K562 (cell line): ENCODE measurements at regions not wholly inside any gene's neighbourhood (a gene's known extent, or its start where the extent isn't known, plus 50 kb on each side); places are given as distances from the start of the nearest gene placed in this dataset.

Source experiments
- ATAC-seq: fragments of 200-7000 bp; cut with Tn5 transposase; 3 replicates; pipeline ENCODE4 v1.9.1; 2020; ENCODE audit warnings: moderate library complexity
- BruUV-seq: library from RNA; stranded (reverse); fragments of 400-500 nt; replicated peaks from 2 replicates; lab custom pipeline; 2021; lab: Mats Ljungman, UMichigan
- CTCF ChIA-PET: fragments of 300-600 bp; formaldehyde crosslinking; extraction: SDS; loops from one replicate; lab custom pipeline; 2021; ENCODE audit warnings: low intra/inter-chr PET ratio; lab: Yijun Ruan, JAX
- POLR2A ChIA-PET: fragments of 300-600, 350-650 bp; sonication (Branson Sonifier 250); formaldehyde crosslinking; extraction: SDS; loops from one replicate; lab custom pipeline; 2021; ENCODE audit warnings: antibody characterized with exemption, inconsistent platforms; lab: Yijun Ruan, JAX
- DNase-seq, 4 experiments: peaks; one replicate each; pipeline versions ENCODE4 v3.0.0 to v3.0.0-alpha.2; 2011 to 2018; ENCODE audit warnings: low spot score in 3 of 4, mixed read lengths in 3 of 4; ENCODE audit errors: extremely low read depth in 1 of 4
- FAIRE-seq: peaks from 2 replicates; lab custom pipeline; 2011; peaks lifted over from hg19 to GRCh38; lab: Jason Lieb, UNC
- H2AFZ ChIP-seq: 2 replicates; pipeline ENCODE4 v1.6.0; 2011; ENCODE audit warnings: low read depth, low read length, control low read depth, inconsistent platforms
- H3K27ac ChIP-seq: fragments of 200-600 bp; 3 replicates; pipeline ENCODE4 v1.8.0; 2011; ENCODE audit warnings: low read depth, mild to moderate bottlenecking, control low read depth, inconsistent platforms, low read length, moderate library complexity, mixed read lengths; ENCODE audit errors: extremely low read depth
- H3K27me3 ChIP-seq, 2 experiments: fragments of 300-600 bp in 1 of 2; 2 replicates in 1 of 2; 3 replicates in 1 of 2; pipeline versions ENCODE4 v1.6.0 to v1.8.0; 2011; ENCODE audit warnings: inconsistent platforms in 2 of 2, low read length in 2 of 2, mild to moderate bottlenecking in 1 of 2, mixed read lengths in 1 of 2, moderate library complexity in 1 of 2; ENCODE audit not compliant: control insufficient read depth in 2 of 2, insufficient read depth in 2 of 2
- H3K36me3 ChIP-seq: fragments of 300-600 bp; 3 replicates; pipeline ENCODE4 v1.8.0; 2011; ENCODE audit warnings: mild to moderate bottlenecking, low read length, inconsistent platforms; ENCODE audit not compliant: control insufficient read depth, insufficient read depth
- H3K4me1 ChIP-seq, 2 experiments: fragments of 200-600 bp in 1 of 2; replicated peaks in 1 of 2; 2 replicates in 1 of 2; 3 replicates in 1 of 2; pipeline versions ENCODE4 v1.5.1 to v1.8.0; 2011; ENCODE audit warnings: inconsistent platforms in 2 of 2, low read length in 2 of 2, mild to moderate bottlenecking in 1 of 2, mixed read lengths in 1 of 2, moderate library complexity in 1 of 2; ENCODE audit not compliant: control insufficient read depth in 2 of 2, insufficient read depth in 2 of 2
- H3K4me2 ChIP-seq: 2 replicates; pipeline ENCODE4 v1.6.1; 2011; ENCODE audit warnings: low read length, control low read depth, inconsistent platforms, mixed read lengths; ENCODE audit not compliant: insufficient read depth
- H3K4me3 ChIP-seq: fragments of 200-600 bp; sonication (generic), shearing (Covaris generic); 2 replicates; pipeline ENCODE4 v1.5.1; 2016; ENCODE audit warnings: control low read depth, inconsistent platforms
- H3K79me2 ChIP-seq: fragments of 200-600 bp; 3 replicates; pipeline ENCODE4 v1.8.0; 2011; ENCODE audit warnings: low read length, inconsistent platforms; ENCODE audit not compliant: control insufficient read depth, insufficient read depth
- H3K9ac ChIP-seq, 2 experiments: 2 replicates each; pipeline versions ENCODE4 v1.6.0 to v1.6.1; 2011; ENCODE audit warnings: low read depth in 2 of 2, low read length in 2 of 2, control low read depth in 1 of 2, inconsistent platforms in 1 of 2, mild to moderate bottlenecking in 1 of 2, mixed read lengths in 1 of 2; ENCODE audit not compliant: insufficient read depth in 1 of 2
- H3K9me1 ChIP-seq: one replicate; pipeline ENCODE4 v1.6.0; 2011; ENCODE audit warnings: inconsistent platforms, mild to moderate bottlenecking, low read length, moderate library complexity; ENCODE audit not compliant: control insufficient read depth, insufficient read depth
- H3K9me3 ChIP-seq: replicated peaks from 2 replicates; pipeline ENCODE4 v1.5.1; 2011; ENCODE audit warnings: low read depth, low read length, inconsistent platforms; ENCODE audit not compliant: control insufficient read depth, insufficient read depth
- H4K20me1 ChIP-seq: replicated peaks from 2 replicates; pipeline ENCODE4 v1.6.1; 2011; ENCODE audit warnings: low read length, inconsistent platforms, mixed read lengths; ENCODE audit not compliant: control insufficient read depth, insufficient read depth
- ARID2 ChIP-seq: fragments of 450-650 bp; IDR thresholded peaks from 2 replicates; pipeline ENCODE4 v1.6.1; 2017; ENCODE audit warnings: antibody characterized with exemption, mild to moderate bottlenecking
- CHCHD3 ChIP-seq: fragments of 250-450 bp; sonication (Bioruptor Pico); IDR thresholded peaks from 2 replicates; pipeline ENCODE4 v2.1.2; 2022; ENCODE audit warnings: mild to moderate bottlenecking
- CHD4 ChIP-seq: fragments of 200-600 bp; sonication (generic); IDR thresholded peaks from 3 replicates; pipeline ENCODE4 v1.6.1; 2012; ENCODE audit warnings: low read depth, mild to moderate bottlenecking, mixed read lengths, low read length, inconsistent platforms; ENCODE audit not compliant: insufficient read depth, insufficient replicate concordance, poor library complexity, severe bottlenecking
- EZH2 ChIP-seq: IDR thresholded peaks from 2 replicates; pipeline ENCODE4 v1.6.1; 2012; ENCODE audit warnings: low read depth, mild to moderate bottlenecking, inconsistent platforms, low read length, borderline replicate concordance
- MAFF ChIP-seq: IDR thresholded peaks from 2 replicates; pipeline ENCODE4 v1.6.1; 2012; ENCODE audit warnings: low read length, improper control_type of control experiment
- RAD21 ChIP-seq, 2 experiments: fragments of 250-450 bp in 1 of 2; fragments of 450-650 bp in 1 of 2; sonication (Bioruptor Pico) in 1 of 2; formaldehyde crosslinking in 1 of 2; IDR thresholded peaks in 1 of 2; conservative IDR thresholded peaks in 1 of 2; 2 replicates each; pipeline versions ENCODE4 v1.4.0 to v1.8.0; 2020 to 2022; ENCODE audit warnings: mild to moderate bottlenecking in 2 of 2, moderate library complexity in 1 of 2
- SIN3B ChIP-seq: fragments of 450-650 bp; IDR thresholded peaks from 2 replicates; pipeline ENCODE4 v1.6.1; 2017; ENCODE audit warnings: low read depth, mild to moderate bottlenecking, moderate library complexity
- SMC3 ChIP-seq: conservative IDR thresholded peaks from 2 replicates; pipeline ENCODE4 v1.6.1; 2011; ENCODE audit warnings: low read depth, low read length, improper control_type of control experiment; ENCODE audit not compliant: insufficient read depth
- ZNF274 ChIP-seq: IDR thresholded peaks from 2 replicates; pipeline ENCODE4 v1.6.1; 2011; ENCODE audit warnings: low read depth, mild to moderate bottlenecking, low read length, moderate library complexity, borderline replicate concordance
- ZNF57 ChIP-seq: fragments of 450-650 bp; formaldehyde crosslinking; IDR thresholded peaks from 2 replicates; pipeline ENCODE4 v1.4.0; 2020; ENCODE audit warnings: mild to moderate bottlenecking, moderate library complexity
- WGBS: fragments of 100-300 bp; shearing (Covaris generic); methylation state at CpG from one replicate; pipeline ENCODE4 v1.1.6; 2016; ENCODE audit warnings: low coverage, mixed read lengths; ENCODE audit not compliant: insufficient coverage; ENCODE audit errors: missing lambda C conversion rate; 5-methylcytosine and 5-hydroxymethylcytosine counted together
- in situ Hi-C: fragments of 300-500 bp; cut with MboI; formaldehyde crosslinking; loops from 4 replicates; pipeline ENCODE4 v1.15.0; 2018; ENCODE audit warnings: inconsistent platforms, mixed read lengths
- intact Hi-C: fragments of 100-400 bp; cut with micrococcal nuclease; formaldehyde crosslinking; loops from 2 replicates; pipeline ENCODE4 v1.14.2; 2022
- TF ChIP-seq, protein P1 (sequence below), 3 experiments: IDR thresholded peaks in 2 of 3; conservative IDR thresholded peaks in 1 of 3; 2 replicates each; pipeline ENCODE4 v1.5.1; 2011 to 2012; ENCODE audit warnings: low read length in 3 of 3, mild to moderate bottlenecking in 3 of 3, control low read depth in 2 of 3, improper control_type of control experiment in 1 of 3, inconsistent platforms in 1 of 3, low read depth in 1 of 3, mixed read lengths in 1 of 3, moderate library complexity in 1 of 3; ENCODE audit not compliant: insufficient read depth in 2 of 3
- TF ChIP-seq, protein P2 (sequence below): IDR thresholded peaks from 2 replicates; pipeline ENCODE4 v1.6.1; 2011; ENCODE audit warnings: borderline replicate concordance, low read depth, mild to moderate bottlenecking, moderate library complexity, low read length; ENCODE audit not compliant: insufficient read depth, poor library complexity, severe bottlenecking

DNA sequence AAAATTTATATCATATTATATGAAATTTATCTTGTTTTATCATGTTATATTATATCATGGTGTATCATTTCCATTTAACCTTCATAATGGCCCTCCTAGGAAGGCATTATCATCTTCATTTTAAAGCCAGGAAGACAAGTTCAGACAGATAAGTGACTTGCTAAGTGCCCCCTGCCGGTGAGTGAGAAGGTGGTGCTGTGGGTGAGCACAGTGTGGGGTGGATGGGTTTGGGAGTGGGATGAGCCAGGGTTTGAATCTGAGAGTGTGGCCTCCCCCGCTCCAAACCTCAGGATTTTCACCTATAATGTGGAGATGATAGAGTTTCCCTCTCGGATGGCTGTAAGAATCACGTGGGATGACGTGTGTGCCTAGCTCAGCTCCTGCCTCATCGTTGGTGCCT lies 108.7 kb upstream of the IGSF21 start:
- CTCF ChIA-PET, result no interaction called here
- H3K27ac ChIP-seq, result no peak overlapping the region
- H2AFZ ChIP-seq, result no peak overlapping the region
- H3K9me1 ChIP-seq, result no peaks in the 10 kb centered on the region
- no peak overlapping the region for H3K4me3 ChIP-seq
- peak; percentile 65 for FAIRE-seq
- no peak overlapping the region for H3K9ac ChIP-seq
- BruUV-seq, result no TSS peak
- H3K79me2 ChIP-seq, result no peaks in the 10 kb centered on the region
- POLR2A ChIA-PET, result no interaction called here
- H3K4me2 ChIP-seq, result no peak overlapping the region
- DNase-seq, result peak; percentile 22 to 48 (median 28)
- 0 out of 5 replicates have a peak, but pooled peaks cover 0 to 6% of the 10 kb centered on the region in 2 experiments for H3K27me3 ChIP-seq
- TF ChIP-seq, protein P1, sequence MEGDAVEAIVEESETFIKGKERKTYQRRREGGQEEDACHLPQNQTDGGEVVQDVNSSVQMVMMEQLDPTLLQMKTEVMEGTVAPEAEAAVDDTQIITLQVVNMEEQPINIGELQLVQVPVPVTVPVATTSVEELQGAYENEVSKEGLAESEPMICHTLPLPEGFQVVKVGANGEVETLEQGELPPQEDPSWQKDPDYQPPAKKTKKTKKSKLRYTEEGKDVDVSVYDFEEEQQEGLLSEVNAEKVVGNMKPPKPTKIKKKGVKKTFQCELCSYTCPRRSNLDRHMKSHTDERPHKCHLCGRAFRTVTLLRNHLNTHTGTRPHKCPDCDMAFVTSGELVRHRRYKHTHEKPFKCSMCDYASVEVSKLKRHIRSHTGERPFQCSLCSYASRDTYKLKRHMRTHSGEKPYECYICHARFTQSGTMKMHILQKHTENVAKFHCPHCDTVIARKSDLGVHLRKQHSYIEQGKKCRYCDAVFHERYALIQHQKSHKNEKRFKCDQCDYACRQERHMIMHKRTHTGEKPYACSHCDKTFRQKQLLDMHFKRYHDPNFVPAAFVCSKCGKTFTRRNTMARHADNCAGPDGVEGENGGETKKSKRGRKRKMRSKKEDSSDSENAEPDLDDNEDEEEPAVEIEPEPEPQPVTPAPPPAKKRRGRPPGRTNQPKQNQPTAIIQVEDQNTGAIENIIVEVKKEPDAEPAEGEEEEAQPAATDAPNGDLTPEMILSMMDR (IDR thresholded peaks at IDR 0.05 in 2 of 3, conservative IDR thresholded peaks at IDR 0.05 in 1 of 3; ENCODE audit: insufficient read depth in 2 of 3, low read depth in 1 of 3, low read length in 3 of 3), result peak; percentile 45 to 70 (median 52); a peak in 4 of 6 replicates
- TF ChIP-seq ZNF57 (CRISPR knock-in tag), result no peak
- no peak for TF ChIP-seq CHCHD3
- TF ChIP-seq ZNF274, result no peak
- no peak for TF ChIP-seq MAFF
- TF ChIP-seq, protein P2, sequence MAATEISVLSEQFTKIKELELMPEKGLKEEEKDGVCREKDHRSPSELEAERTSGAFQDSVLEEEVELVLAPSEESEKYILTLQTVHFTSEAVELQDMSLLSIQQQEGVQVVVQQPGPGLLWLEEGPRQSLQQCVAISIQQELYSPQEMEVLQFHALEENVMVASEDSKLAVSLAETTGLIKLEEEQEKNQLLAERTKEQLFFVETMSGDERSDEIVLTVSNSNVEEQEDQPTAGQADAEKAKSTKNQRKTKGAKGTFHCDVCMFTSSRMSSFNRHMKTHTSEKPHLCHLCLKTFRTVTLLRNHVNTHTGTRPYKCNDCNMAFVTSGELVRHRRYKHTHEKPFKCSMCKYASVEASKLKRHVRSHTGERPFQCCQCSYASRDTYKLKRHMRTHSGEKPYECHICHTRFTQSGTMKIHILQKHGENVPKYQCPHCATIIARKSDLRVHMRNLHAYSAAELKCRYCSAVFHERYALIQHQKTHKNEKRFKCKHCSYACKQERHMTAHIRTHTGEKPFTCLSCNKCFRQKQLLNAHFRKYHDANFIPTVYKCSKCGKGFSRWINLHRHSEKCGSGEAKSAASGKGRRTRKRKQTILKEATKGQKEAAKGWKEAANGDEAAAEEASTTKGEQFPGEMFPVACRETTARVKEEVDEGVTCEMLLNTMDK, result peak; percentile 77
- TF ChIP-seq ARID2, result no peak
- TF ChIP-seq RAD21 (CRISPR knock-in tag; conservative IDR thresholded peaks at IDR 0.05 in 1 of 2, IDR thresholded peaks at IDR 0.05 in 1 of 2), result peak in 1 of 2 experiments; percentile 33; a peak in 1 of 4 replicates
- peak; percentile 21; the same call in 1 of the 2 replicates for TF ChIP-seq SMC3
- no peak for TF ChIP-seq EZH2
- no peak for TF ChIP-seq SIN3B
- no peak for TF ChIP-seq CHD4
- no peaks in the 10 kb centered on the region for H3K9me3 ChIP-seq
- intact Hi-C loops, result no loop called here
- no peaks in the 10 kb centered on the region for H3K36me3 ChIP-seq
- H4K20me1 ChIP-seq, result no peaks in the 10 kb centered on the region; the same call in 1 of the 2 replicates
- in situ Hi-C loops, result no loop called here
- no peaks in the 10 kb centered on the region for H3K4me1 ChIP-seq
- ATAC-seq, result peak; percentile 85
- 0% methylated on average over 6 of the region's 6 CpGs for WGBS
